ENCODE measurements at regions not wholly inside any gene's neighbourhood (a gene's known extent, or its start where the extent isn't known, plus 50 kb on each side); places are given as distances from the start of the nearest gene placed in this dataset.

DNA sequence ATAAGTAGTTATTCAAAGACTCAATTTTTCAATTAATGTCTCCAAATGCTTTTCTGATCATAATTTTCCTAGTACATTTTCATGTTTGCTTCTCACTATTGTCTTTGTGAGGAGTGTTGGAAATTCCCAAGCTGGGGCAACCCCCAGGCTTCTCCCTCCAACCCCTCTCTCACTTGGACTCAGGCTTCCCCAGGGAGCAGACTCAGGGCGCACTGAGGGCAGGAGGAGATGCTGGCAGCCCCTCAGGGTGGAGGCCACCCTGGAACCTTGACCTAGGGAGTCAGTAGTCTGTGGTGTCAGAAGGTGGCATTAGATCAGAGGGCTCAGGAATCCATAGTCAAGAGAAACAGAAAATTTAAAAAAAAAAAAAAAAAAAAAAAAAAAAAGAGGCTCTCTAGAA, 86.5 kb upstream of the IRS2 start:
- DNase-seq (ENCODE audit: low spot score in 2 of 2, unreplicated experiment in 2 of 2): no peak
- Mint-ChIP-seq H3K9me3 (no peaks in the 10 kb centered on the region), H3K27ac (no peak overlapping the region), H3K27me3 (ENCODE audit: low read depth) (no peaks in the 10 kb centered on the region), H3K4me1 (peaks cover 41% of the 10 kb centered on the region), H3K36me3 (no peaks in the 10 kb centered on the region), H3K4me3 (no peak overlapping the region)
- TF ChIP-seq CTCF (IDR thresholded peaks at IDR 0.05; ENCODE audit: unreplicated experiment): no peak

GRCh38 chr13:109870696-109871370, 84.5 kb upstream of the IRS2 start:
- peaks cover 46% of the 10 kb centered on the region for H3K4me1 Mint-ChIP-seq
- no peak overlapping the region for H3K27ac Mint-ChIP-seq
- no peaks in the 10 kb centered on the region for H3K9me3 Mint-ChIP-seq
- DNase-seq (ENCODE audit: low spot score in 2 of 2, unreplicated experiment in 2 of 2): no peak
- no peaks in the 10 kb centered on the region for H3K36me3 Mint-ChIP-seq
- no peak overlapping the region for H3K4me3 Mint-ChIP-seq
- TF ChIP-seq CTCF (IDR thresholded peaks at IDR 0.05; ENCODE audit: unreplicated experiment): no peak
- H3K27me3 Mint-ChIP-seq (ENCODE audit: low read depth): no peaks in the 10 kb centered on the region

DNA sequence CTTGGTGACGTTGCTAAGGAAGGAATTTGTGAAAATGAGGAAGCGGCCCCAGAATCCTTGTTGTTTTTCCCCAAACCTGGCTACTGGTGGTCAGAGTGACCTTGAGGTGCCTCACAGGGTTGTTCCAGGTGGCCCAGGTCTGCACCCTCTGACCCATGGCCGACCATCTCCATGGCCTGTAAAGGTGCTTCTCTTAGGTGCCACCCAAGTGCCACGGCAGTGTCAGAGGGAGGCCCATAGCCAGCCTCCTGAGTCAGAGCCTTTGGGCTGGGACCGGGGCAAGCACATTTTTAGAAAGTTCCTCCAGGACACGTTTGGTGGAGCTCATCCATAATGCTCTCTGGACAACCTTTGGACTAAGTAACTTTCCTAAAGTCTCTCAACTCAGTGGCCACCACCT, 83.9 kb upstream of the IRS2 start:
- Mint-ChIP-seq H3K4me3 (no peak overlapping the region), H3K4me1 (peaks cover 44% of the 10 kb centered on the region), H3K27me3 (ENCODE audit: low read depth) (no peaks in the 10 kb centered on the region), H3K27ac (no peak overlapping the region), H3K9me3 (no peaks in the 10 kb centered on the region), H3K36me3 (no peaks in the 10 kb centered on the region)
- no peak for DNase-seq (ENCODE audit: low spot score in 2 of 2, unreplicated experiment in 2 of 2)
- no peak for TF ChIP-seq CTCF (IDR thresholded peaks at IDR 0.05; ENCODE audit: unreplicated experiment)

DNA sequence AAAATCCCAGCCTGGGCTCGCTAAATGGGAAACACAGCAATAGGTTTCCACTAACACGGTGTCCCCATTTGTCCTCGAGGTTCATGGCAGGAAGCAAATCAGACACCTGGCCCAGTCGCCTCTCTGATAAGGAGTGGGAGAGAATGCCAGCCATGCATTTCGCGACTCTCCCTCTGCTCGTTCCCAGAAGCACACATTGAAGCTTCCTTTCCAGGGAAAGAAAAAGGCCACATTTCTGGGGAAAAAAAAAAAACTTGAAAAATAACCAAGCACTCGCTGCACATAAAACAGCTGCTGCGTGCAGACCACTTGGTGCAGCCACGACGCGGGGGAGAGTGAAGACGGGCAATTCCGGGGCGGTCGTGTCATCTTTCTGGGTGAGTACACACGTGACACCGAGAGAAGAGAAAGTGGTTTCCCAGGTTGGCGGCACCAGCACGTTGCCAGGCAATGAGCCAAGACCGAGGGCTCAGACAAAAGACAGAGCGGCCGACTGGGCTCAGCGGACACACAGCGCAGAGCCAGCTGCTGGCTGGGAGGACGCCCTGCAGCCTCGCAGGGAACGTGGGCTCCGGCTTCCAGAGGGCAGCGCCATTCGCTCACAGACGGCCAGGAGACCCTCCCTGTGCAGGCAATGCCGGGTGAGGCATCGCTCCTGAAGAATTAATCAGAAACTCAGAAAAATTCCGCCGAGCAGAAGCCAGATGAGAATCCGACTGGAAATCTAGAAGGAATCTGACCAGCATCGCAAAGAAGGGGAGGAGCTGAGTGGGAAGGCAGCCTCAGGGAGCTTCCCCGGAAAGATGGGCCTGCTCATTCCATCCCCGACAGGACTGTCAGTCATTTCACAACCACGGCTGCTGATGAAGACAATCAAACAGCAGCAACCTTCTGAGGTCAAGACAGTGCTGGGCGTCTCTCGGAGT, 83.2 kb upstream of the IRS2 start:
- H3K4me1 Mint-ChIP-seq: peaks cover 37% of the 10 kb centered on the region
- TF ChIP-seq CTCF (IDR thresholded peaks at IDR 0.05; ENCODE audit: unreplicated experiment): no peak
- H3K36me3 Mint-ChIP-seq: no peaks in the 10 kb centered on the region
- no peaks in the 10 kb centered on the region for H3K27me3 Mint-ChIP-seq (ENCODE audit: low read depth)
- no peak for DNase-seq (ENCODE audit: low spot score in 2 of 2, unreplicated experiment in 2 of 2)
- no peaks in the 10 kb centered on the region for H3K9me3 Mint-ChIP-seq
- no peak overlapping the region for H3K27ac Mint-ChIP-seq
- no peak overlapping the region for H3K4me3 Mint-ChIP-seq

DNA sequence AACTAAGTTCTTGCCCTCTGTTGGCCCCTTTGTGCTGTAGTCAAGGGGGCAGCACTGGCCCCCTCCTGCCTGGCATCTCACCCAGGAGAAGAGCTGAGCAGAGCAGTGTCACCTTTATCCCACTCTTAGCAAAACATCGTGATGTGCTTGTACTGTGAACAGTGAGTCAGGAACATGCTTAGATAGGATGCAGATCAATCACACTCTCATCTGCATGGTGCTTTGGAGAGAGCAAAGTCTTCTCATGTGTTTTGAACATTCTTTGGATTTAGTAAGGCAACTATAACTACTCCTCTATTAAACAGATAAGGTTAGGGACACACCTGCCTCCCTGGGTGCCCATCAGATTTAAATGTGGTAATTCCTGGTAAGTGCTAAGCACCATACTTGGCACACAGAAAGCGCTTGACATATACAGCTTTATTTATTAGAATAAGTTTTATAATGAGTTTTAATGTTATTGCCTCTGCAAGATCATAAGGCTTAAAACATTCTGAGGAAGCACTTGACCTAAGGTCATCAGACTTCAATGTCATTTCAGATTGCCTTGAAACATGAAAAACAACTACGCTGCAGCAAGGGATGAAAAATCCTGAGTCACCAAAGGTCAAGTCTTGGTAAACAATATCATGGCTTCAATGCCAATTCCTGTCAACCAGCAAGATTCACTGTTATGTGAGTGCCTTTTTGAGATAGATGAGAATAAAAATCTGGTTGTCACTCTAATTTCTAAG, 82.4 kb upstream of the IRS2 start:
- DNase-seq (ENCODE audit: low spot score in 2 of 2, unreplicated experiment in 2 of 2): no peak
- Mint-ChIP-seq H3K27me3 (ENCODE audit: low read depth) (no peaks in the 10 kb centered on the region), H3K36me3 (no peaks in the 10 kb centered on the region), H3K4me3 (no peak overlapping the region), H3K9me3 (no peaks in the 10 kb centered on the region), H3K27ac (no peak overlapping the region), H3K4me1 (peaks cover 29% of the 10 kb centered on the region)
- TF ChIP-seq CTCF (IDR thresholded peaks at IDR 0.05; ENCODE audit: unreplicated experiment): no peak
